Inflammatory macrophage (primary cell): ENCODE measurements at regions not wholly inside any gene's neighbourhood (a gene's known extent, or its start where the extent isn't known, plus 50 kb on each side); places are given as distances from the start of the nearest gene placed in this dataset.
"Not testable (repeated sequence)": the region's sequence is repeated elsewhere in the genome, so short reads cannot be mapped to it uniquely, and the experiment has no call there.

Source experiments
- DNase-seq, 2 donors: peaks; one replicate each; pipeline ENCODE4 v3.0.0-alpha.2; 2020 to 2022

DNA sequence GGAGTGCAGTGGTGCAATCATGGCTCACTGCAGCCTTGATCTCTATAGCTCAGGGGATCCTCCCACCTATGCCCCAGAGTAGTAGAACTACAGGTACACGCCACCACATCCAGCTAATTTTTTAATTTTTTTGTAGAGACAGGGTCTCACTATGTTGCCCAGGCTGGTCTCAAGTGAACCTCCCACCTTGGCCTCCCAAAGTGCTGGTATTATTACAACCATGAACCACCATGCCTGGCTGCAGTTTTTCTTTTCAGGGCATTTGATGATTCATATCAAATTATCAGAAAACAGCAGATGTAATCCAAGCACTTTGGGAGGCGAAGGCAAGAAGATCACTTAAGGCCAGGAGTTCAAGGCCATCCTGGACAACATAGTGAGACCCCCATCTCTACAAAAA lies 88.4 kb upstream of the JARID2 start:
- no peak for DNase-seq

DNA sequence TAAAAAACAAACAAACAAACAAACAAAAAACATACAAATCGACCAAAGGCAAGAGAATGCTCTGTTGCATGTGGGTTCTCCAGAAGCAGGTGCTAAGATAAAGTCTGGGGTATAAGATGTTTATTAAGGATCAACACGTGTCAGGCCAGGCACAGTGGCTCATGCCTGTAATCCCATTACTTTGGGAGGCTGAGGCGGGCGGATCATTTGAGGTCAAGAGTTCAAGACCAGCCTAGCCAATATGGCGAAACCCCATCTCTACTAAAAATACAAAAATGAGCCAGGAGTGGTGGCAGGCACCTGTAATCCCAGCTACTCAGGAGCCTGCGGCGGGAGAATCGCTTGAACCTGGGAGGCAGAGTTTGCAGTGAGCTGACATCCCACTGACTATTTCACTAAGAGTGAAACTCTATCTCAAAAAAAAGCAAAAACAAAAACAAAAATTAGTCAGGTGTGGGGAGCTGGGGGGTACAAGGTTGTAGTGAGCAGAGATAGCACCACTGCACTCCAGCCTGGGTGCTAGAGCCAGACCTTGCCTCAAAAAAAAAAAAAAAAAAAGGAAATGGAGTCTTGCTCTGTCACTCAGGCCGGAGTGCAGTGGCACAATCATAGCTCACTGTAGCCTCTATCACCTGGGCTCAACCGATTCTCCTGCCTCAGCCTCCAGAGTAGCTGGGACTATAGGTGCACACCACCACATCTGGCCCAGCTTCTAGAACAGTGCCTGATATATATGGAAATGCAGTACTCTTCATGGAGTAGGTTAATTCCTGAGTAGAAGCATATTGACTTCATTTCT lies 86.8 kb upstream of the JARID2 start:
- no peak for DNase-seq

DNA sequence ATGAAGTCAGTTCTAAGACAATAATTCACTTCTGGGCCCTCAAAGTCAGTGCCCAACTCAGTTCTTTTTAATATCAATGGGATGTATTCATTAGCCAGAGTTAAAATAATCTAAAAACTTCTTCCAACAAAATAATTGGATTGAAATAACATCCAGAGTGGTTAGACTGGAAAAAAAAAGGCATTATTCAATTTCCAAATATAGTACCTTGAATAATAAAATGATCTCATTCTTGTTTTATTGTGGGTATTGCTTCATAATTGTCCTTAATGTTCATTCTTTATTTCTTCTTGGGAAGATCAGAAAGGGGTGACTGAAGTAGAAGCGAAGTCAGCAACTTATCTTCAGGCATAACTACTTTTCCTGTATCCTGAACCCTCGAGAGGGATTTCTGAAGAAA lies 85.1 kb upstream of the JARID2 start:
- no peak for DNase-seq

DNA sequence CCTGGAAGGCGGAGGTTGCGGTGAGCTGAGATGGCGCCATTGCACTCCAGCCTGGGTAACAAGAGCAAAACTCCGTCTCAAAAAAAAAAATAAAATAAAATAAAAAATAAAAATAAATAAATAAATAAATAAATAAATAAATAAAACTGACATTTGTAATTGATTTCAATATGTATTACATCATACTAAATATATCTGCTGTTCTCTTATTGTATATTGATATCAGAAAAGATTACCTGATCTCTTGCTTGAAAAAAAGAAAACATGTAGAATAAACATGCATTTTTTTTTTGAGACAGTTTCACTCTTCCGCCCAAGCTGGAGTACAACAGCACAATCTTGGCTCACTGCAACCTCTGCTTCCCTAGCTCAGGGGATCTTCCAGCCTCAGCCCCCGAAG lies 81.0 kb upstream of the JARID2 start:
- DNase-seq: not testable (repeated sequence)

DNA sequence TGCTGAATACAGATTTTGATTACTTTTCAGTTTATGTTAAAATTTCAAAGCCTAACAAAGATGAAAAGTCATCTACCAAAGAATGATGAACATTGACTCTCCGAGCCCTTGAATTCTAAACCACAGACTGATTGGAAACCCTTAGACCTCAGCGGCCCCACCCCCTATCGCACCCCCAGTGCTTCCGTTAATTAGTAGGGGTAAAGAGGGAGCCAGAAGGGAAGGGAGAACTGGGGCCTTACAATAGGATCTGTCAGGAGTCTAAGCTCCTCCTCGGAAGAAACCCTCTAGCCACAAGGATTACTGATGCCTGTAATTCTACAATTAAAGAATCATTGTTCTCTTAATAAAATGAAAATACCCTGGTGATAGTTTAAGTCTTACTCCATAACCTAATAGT lies 79.7 kb upstream of the JARID2 start:
- no peak for DNase-seq

DNA sequence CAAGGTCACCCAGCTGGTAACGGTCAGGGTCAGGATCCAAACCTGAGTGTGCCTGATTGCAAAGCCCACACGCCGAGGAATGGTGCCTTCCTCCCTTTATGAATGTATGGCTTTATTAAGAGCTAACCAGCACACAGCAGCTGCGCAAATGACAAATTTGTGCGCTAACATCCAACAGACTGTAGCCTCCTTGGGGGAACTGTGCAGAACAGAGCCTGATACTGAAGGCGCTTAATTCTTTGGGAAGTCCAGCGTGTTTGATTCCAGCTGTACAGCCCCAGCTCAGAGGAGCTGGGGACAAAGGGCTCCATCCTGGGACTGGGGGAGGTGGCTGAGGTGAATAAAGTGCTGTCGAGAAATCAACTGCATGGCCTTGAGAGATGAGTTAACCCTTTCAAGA lies 75.7 kb upstream of the JARID2 start:
- no peak for DNase-seq

DNA sequence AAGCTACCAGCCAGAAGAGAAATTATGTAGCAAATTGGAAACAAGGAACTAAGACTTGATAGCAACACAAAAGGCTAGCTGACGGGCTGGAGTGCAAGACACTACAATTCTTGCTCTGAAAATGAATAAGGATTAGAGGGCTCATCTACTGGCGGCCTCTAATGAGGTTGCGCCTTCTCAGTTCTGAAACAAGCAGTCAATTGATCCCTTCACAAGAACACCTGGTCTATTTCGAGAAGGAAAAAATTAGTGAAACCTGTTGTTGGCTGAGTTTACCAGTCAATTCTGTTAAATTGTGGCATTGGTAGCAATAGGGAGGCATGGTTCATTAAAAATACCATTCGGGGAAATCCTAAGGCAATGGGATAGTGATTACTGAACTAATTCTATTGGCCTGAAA lies 74.8 kb upstream of the JARID2 start:
- no peak for DNase-seq

DNA sequence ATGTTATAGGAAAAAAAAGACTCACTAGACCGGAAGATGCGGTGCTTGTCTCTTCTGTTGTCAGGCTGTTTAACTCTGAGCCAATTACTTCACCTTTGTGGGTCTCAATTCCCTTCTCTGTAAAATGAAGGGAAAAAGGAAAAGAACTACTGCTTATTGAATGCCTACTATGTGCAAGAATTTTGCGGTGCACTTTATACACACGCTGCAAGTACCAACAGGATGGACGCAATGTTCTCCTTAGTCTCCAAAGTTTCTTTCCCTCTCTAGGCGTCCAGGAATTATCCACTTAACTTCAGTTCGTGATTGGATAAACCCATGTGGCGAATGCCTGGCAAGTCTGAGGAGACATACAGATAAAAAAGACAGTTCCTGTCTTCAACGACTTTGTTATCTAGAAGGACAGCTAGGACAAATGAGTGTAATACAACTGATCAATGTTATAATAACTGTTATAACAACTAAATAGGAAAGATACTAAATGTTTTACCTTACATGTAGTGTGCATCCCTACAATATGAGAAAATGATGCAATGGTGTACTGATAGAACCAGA lies 69.0 kb upstream of the JARID2 start:
- DNase-seq: no peak

DNA sequence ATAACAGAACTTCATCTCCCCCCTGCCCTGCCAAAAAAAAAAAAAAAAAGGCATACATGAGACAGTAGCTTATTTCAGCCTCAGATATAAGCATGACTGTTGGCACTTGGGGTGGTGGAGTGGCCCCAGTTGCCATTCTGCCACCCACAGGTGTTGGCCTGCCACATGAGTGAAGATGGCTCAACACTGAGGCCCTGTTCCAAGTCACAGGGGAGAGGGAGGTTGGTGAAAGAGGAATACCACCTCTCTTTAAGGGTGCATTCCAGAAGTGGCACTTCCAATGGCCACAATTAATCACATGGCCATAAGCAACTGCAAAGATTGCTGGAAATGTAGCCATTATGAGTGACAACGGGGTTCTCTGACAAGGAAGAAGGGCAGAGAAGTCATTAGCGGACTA lies 61.9 kb upstream of the JARID2 start:
- peak in 1 of 2 donors; percentile 14 for DNase-seq

DNA sequence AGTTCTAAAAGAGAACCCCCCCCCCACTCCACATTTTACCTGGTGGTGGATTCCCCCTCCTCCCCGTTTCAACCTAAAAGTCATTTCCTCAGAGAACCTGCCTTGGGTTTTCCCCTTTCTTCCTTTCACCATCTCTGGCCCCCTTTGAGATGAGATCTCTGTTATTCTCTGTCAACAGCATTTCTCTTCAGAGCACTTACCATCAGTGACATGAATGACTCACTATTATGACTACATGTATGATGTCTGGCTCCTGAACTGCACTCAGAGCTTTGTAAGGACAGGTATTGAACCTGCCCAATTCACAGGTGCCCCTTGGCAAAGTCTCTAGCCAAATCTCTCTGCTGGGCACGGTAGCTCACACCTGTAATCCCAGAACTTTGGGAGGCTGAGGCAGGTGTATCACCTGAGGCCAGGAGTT lies 61.4 kb upstream of the JARID2 start:
- DNase-seq: no peak

DNA sequence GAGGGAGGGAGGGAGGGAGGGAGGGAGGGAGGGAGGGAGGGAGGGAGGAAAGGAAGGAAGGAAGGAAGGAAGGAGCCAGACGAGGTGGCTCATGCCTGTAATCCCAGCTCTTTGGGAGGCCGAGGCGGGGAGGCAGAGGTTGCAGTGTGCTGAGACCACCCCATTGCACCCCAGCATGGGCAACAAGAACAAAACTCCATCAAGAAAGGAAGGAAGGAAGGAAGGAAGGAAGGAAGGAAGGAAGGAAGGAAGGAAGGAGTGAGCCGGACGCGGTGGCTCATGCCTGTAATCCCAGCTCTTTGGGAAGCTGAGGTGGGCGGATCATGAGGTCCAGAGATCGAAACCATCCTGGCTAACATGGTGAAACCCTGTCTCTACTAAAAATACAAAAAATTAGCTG lies 60.8 kb upstream of the JARID2 start:
- DNase-seq: not testable (repeated sequence)

DNA sequence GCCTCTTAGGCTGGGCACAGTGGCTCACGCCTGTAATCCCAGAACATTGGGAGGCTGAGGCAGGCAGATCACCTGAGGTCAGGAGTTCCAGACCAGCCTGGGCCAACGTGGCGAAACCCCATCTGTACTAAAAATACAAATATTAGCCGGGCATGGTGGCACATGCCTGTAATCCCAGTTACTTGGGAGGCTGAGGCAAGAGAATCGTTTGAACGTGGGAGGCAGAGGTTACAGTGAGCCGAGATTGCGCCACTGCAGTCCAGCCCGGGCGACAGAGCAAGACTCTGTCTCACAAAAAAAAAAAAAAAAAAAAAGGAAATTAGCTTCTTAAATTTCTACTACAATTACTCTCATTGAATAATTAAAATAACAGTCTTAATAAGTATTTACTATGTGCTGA lies 52.4 kb upstream of the JARID2 start:
- peak; percentile 88 to 91 for DNase-seq

DNA sequence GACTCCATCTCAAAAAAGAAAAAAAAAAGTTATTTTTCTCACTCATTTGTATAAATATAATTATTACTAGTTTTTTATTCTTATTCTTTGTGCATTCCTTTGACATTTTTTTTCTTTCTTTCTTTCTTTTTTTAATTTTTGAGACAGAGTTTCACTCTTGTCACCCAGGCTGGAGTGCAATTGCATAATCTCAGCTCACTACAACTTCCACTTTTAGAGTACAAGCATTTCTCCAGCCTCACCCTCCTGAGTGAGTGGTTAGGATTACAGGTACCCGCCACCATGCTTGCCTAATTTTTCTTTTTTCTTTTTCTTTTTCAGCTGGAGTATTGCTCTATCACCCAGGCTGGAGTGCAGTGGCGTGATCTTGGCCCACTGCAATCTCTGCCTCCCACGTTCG lies 51.4 kb upstream of the JARID2 start:
- peak; percentile 61 to 70 for DNase-seq
